Stimulated activated CD8-positive, alpha-beta memory T cell treated with anti-CD3 and anti-CD28 coated beads, Interleukin-4, amount 100 ng/mL, for 48 hours (primary cell): ENCODE measurements at regions not wholly inside any gene's neighbourhood (a gene's known extent, or its start where the extent isn't known, plus 50 kb on each side); places are given as distances from the start of the nearest gene placed in this dataset.

ENCODE experiments used
- DNase-seq: peaks from one replicate; pipeline ENCODE4 v3.0.0-alpha.2; 2020

DNA sequence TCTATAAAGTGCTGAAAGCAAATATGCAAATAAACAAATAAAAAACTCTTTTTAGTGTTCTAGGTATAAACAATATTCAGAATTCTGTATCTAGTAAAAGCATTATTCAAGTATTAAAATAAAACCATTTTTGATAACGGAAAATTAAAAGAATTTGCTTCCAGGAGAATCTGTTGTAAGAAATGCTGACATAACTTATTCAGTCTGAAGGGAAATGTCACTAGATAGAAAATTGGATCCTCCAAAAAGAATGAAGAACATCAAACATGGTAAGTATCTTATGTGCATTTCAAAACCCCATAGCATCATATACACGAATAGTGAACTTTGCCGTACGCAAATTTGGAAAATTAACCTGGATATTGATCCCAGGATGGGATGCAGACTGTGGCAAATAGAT, 506.7 kb downstream of the GLRX3 start:
- no peak for DNase-seq

DNA sequence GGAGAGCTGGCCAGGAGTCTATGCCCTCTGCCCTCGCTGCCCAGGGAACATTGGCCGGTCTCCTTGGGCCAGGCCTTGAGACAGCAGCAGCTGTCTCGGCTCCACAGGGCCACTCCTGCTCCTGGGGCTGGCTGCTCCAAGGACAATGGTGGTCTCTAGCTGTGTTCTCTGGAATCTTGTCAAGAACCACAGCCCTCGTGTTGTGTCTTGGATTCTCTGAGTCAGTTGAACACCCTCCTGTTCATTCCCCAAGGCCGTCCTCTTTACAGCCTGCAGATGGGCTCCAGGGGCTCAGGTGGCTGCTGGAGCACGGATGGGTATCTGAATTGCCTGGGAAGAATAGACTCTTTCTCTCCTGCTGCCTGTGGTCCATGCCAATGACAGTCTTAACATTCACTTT, 511.1 kb downstream of the GLRX3 start:
- no peak for DNase-seq

DNA sequence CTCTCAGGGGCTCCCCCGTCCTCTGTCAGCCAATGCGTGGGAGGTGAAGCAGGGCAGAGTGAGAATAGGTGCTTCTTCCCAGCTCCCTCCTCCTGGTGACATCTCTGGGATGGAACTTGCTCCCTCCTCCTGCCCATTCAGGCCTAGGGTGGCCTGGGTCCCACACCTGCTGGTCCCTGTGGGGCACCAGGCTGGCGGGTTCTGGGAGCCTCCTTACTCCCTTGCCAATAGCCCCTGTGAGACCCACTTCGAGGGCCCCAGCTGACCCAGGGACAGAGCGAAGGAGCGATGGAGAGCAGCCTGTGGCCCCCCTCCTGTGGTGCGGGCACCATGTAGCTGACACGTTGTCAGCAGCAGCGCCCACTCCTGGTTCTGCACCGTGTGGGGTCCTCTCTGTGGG, 512.6 kb downstream of the GLRX3 start:
- no peak for DNase-seq

DNA sequence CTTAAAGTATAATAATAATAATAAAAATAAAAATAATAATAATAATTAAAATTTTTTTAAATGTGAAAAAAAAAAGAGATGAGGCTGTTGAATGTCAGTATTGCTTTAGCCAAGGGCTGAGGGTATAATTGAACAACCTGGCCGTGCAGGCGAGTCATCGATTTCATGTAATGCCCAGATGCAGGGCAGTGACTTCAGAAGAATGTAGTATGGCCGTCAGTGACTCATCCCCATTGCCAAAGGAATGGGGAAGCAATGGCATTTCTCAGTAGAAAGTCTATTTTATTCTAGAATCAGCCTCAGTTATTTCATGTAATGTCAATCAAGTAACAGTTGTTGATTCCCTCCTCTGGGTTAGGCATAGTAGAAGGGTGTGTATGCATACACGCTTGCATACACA, 516.4 kb downstream of the GLRX3 start:
- DNase-seq: no peak

DNA sequence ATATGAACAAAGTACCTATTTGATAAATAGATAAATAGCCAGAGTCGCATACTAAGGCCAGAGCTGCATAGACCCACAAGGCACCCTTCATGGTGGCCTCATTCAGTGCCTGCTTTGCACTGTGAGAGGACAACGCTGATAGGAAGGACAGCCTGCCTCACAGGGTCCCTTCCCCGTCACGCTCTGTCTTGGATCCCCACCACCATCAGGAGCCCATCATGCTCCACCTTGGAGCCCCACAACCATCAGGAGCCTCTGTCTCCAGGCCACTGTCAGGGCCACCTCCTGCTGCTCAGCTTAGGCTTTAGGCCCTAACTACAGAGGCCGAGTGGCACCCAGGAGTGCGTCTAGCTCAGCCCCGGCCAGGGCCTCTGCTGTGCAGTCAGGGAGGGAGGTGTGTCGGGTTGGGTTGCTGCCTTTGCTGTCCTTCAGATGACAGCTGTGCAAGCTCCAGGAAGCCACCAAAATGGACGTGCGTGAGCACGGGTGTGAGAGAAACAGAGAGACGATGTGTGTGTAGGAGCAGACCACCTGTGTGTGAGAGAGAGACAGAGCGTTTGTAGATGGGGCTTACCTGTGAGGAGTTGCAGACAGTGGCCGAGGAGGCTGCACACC, 516.9 kb downstream of the GLRX3 start:
- DNase-seq: no peak

DNA sequence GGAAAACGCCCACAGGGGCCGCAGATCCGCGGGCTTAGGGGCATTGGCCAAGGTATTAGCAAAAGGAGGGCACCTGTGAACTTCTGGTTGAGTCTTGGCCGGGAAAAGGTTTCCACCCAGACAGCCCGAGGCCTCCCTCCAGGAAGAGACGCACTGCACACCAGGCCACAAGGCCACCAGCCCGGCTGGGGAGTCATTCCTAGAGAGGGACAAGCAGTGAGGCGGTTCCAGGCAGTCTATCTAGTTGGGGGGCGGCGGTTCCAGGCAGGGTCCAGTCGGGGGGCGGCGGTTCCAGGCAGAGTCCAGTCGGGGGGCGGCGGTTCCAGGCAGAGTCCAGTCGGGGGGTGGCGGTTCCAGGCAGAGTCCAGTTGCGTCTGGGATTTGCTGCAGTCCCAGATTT, 518.5 kb downstream of the GLRX3 start:
- DNase-seq: no peak

DNA sequence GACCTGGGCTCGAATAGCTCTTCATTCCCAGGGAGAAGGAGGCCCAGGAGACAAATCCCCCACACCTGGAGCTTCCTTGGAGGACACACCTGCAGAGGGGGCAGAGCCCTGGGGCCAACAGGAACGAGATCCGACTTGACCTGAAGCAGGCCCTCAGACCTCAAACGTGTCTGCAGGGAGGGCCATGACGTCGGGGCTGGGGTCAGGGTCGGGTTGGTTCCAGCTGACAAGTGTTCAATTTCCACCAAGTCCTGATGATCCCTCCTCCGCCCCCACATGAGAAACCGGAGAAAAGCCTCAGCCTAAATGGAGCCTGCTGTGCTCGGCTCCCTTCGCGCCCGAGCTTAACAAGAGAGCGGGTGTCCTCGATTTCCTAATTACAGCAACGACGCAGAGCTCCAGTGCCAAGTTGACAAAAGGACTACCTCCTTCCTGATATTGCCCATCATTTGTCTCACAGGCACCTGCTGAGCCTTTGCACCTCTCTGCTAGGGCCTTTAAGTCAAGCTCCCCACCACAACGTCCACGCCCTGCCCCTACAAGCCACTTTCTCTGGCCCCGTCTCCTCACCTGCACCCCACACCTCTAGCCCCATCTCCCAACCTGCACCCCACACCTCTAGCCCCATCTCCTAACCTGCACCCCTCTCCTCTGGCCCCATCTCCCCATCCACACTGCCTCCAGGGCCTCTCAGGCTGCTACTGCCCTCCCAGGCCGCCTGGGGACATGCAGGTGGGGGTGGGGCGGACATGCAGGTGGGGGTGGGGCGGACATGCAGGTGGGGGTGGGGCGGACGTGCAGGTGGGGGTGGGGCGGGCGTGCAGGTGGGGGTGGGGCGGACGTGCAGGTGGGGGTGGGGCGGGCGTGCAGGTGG, 519.4 kb downstream of the GLRX3 start:
- no peak for DNase-seq

DNA sequence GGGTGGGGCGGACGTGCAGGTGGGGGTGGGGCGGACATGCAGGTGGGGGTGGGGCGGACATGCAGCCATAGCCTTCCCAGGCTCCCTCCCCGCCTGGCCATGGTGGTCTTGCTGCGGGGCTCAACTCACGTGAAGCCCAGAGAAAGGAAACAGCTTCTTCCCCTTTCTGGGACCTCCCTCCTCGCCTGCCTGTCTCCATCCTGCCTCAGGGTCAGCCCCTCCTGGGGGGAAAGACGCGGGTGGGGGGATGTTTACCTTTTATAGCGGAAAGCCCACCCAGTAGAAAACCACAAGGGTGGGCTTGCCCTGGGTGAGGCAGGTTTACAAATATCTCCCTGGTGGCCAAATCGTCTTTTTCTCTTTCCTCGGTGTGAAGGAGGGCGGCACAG, 520.0 kb downstream of the GLRX3 start:
- no peak for DNase-seq

DNA sequence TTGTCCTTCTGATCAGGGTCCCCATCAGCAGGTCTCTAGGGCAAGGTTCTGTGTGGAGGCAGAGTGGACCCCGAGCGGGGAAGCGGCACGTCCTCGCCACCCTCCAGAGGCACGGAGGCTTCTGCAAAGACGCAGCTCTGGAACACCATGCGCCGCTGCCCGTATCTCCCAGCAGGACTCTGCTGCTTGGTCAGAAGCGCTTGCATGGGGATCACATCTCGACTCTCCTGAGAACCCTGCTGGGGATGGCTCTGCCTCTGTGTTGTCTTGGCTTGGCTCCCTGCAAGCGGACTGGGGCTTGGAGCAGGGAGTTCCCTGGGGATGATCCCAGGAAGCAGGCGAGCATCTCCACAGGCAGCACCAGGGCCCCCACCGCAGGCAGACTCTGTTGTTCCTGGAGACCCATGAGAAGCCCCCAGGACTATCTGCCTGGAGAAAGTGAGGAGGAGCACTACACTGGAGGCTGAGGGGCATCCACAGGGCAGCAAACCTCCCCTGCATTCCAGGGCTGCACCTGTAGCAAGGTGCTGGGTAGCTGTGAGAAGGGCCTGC, 520.5 kb downstream of the GLRX3 start:
- no peak for DNase-seq

DNA sequence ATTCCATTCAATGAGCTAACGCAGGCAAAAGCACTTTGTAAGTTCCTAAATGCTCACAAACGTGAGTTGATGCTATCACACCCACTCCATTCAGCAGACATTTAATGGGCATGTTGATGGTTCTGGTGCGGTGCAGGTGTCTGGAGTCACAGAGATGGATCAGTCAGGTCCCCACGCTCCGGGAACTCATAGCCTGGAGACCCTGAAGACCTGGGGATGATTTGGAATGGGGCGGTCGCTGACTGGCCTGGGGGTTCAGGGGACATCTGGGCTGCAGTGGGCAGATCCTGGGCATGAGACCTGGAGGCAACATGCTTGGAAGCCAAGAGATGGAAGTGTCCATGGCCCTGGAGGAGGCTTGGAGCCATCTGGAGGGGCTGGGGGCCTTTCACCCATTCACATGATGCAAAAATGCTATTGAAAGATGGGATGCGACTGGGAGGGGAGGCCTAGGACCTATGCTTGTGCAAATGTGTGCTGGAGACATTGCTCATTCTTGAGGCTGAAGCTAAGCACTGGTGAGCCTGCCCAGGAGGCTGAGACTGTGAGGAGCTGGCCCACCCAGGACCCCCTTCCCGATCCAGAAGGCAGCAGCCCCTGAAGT, 522.6 kb downstream of the GLRX3 start:
- no peak for DNase-seq

DNA sequence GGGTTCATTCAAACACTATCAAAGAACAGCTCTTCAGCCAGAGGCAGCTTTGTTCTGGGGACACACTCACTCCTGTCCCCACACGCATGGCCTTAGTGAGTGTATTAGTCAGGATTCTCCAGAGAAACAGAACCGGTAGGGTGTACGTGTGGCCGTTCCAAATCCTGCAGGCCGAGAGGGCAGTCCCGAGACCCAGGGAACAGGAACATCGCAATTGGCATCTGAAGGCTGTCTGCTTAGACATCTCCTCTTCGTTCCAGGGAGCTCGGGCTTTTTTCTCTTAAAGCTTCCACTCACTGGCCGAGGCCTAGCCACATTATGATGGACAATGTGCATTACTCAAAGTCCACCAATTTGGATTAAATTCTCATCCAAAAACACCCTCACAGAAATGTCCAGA, 523.3 kb downstream of the GLRX3 start:
- DNase-seq: no peak

DNA sequence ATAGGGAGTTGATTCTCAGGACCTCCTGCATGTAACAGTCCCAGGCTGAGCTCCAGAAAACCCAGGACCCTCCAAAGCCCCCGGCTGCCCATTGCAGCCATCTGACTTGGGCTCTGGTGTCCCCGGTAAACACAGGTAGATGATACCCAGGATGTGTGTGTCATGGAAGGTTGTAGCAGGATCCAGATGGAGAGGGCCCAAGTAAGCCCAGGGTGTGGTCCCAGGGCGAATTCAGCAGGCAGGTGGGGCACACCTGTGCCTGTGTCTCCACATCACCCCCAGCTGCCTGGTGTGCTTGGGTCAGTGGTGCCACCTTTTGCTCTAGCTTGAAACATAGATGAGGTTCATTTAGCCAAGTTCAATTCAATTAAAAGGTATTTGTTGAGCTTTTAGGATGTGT, 524.1 kb downstream of the GLRX3 start:
- DNase-seq: no peak

DNA sequence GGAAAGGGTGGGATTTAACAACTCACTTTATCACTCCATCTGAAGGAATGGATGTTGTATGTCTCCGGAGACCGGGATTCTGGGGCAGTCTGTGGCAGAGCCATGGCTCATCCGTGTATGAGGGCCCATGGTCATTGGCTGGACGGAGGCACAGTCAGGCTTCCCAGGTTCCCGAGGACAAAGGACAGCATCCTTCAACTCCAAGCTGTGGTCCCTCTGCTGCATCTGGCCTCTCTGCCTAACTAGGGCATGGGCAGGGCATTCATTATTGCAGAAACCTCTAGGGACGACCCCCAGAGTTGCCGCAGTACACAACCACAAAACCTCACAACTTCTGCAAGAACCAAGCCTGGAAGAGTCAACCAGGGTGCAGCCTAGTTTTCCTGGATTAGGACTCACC, 525.2 kb downstream of the GLRX3 start:
- DNase-seq: no peak

DNA sequence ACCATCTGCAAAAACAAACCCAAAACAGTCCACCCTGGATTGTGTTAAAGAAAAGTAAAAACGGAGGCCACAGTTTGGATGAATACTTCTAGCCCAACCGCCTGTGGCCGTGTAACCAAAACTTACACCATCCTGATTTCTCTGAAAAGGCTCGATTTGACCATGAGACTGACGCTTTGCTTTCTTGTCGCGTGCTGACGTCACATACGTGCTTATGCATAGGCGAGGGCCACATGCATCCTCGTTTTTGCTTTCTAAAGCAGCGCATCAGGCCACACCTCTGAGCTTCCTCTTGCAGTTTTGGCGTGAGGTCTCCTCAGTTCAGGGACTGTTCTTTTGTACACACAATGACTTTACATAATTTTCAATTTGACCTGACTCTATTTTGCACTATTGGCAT, 526.6 kb downstream of the GLRX3 start:
- no peak for DNase-seq

DNA sequence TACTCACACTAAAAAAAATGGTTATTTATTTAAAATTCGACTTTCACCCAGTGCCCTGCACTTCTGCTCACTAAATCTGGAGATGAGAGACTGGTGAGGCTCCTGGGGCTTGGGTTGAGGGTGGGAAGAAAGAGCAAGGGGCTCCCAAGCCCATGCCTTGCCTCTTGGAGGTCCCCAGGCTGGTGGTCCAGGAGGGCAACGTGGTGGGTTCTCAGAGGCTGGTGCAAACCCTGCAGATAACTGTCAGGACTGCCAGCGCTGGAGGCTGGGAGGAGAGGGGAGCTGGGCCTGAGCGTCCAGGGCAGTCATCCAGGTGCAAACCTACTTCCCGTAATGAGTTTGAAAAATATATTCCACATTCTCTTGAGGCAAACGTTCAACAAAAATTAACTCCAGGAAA, 528.3 kb downstream of the GLRX3 start:
- DNase-seq: no peak

DNA sequence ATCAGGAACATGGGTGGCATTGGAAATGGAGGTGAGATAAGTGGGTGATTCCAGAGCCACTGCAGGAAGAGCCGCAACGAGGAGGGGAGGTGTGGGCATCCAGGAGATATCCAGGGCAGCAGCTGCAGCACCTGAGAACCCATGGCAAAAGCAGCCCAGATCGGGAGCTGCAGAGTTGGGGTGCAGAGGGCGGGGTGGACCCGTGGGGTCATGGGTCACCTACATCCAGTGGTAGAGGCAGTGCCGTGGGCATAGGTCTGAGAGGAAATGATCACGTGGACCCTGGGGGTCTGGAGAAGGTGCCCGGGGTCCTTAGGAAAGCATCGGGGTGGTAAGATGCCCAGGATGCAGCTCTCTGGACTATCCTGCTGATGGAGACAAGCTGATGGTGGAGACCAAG, 530.0 kb downstream of the GLRX3 start:
- no peak for DNase-seq

DNA sequence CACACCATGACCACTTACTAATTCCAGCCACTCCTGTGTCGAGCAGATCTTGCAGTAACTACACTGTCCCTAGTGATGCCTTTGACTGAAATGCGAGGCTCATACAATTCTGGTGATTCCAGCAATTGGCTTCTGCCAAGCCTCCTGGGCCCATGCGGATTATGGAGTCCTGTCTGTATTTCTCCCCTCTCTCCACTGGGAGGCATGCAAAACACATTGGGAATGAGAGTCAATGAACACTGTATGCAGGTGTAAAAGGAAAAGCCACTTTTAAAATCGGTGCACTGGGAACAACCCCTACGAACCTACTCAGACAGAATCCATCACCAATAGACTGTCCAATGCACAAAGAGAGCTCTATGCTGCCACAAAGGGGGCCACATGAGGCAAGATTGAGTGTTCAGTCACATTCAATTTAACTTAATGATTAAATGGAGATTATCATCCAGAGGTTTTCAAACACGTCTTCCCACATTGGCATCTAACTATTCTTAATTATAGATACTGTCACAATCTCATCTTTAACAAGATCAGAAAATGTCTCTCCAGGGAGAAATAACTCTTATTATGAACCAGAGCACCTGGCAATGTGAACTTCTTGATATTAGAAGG, 550.6 kb downstream of the GLRX3 start:
- no peak for DNase-seq

DNA sequence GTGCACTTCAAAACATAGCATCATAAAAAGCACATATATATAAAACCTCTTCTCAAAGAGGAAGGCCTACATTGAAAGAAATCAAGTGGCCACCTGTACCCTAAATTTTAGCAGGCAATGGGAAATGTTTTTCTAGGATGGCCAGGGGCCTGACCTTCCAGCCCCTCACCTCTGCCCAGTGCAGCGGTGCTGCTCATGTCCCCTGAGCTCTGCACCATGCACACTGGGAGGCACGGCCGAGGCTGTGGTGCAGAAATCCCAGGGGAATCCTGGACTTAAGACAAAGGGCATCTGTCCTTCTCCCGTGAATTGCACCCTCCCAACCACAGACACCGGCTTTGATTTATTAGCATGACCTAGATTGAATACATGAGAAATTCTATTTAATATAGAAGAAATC, 551.4 kb downstream of the GLRX3 start:
- no peak for DNase-seq

DNA sequence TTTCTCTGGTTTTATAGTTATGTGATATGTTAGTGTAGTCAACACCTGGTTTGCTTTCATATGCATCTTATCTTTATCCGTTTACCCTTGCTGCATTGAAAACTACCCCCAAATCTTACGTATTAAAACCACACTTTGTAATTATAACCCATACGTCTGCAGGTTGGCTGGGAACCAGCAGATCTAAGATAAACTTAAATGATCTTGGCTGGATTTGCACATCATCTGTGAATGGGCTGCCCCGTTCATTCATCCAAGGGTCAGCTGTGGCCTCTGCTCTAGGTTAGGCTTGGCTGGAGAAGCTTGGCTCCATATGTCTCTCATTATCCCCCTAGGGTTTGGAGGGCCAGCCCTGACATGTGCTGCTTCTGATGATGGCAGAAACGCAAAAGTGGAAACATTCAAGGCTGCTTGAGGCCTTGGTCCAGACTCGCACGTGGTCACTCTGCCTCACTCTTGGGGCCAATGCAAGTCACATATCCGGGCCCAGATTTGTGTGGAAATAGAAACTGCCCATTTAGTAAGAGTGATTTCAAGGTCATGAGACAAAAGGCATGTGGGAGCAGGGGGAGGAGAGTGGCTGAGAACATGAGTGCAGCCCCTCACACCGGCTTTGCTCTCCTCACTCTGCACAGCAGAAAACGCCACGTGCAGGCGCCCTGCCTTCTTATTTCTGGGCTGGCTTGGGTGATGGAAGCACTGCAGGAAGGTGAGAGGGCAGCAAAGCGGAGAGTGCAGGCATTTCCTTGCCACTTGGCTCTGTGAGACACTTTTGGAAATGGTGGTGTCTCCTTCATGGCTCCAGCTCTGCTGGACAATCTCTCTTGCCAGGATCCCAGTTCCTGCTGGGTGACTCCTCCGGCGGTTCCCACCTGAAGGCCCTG, 553.8 kb downstream of the GLRX3 start:
- DNase-seq: no peak

DNA sequence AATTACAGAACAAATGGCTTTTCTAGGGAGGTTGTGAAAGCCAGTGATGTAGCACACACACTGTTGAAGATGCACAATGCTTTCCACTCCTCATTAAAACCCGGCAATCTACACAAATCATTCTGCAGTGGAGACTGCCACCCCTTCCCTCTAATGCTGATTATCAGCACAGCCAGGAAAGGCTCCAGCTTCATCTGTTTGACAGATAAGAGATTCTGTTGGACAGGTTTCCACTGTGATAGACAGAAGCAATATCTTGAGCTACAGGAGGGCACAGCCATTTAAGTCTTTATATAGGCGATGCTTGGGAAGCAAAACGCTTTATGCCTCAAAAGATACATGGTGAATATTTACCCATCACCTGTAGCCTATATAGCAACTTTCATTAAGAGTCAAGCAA, 555.6 kb downstream of the GLRX3 start:
- no peak for DNase-seq

DNA sequence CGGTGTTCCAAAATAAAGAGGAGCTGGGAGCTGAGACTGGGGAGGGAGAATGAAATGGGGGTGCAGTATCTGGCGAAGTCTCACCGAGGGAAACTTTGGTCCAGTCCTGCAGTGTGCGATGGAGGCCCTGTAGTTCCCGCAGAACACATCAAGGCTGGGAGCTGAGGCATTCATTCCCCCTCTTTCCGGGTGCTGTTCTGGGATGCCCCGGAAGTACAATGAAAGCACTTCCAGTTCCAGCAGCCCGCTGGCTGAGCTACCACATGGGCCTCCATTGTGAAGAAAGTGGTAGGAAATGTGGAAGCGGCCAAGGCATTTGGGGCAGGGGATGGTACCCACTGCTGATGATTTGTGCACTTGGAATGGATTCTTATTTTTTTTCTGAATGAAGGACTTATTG, 560.7 kb downstream of the GLRX3 start:
- no peak for DNase-seq

DNA sequence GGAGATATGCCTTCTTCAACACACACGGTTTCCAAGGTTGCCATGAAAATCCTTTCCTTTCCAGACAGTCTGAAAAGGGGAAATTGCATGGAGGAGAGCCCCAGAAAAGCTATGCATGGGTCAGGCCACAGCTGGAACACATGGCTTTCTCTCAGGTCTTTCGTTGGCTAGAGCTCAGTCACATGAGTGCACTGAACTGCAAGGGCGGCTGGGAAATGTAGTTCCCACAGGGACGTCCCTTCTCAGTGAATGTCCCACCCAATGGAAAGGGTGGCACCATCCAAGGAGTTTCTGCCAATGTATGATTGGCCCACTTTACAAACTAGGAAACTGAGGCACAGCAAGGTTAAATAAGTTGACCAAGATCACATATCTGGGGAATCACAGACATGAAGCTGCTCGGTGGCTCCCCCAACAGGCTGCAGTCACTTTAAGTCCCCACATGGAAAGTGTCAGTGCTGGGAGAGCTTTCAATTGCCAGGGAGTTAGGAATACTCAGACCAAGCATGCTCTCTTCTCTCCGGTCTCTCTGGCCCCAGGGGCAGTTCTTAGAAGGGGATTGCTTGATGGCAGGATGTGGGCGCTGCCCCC, 571.3 kb downstream of the GLRX3 start:
- DNase-seq: no peak
